ENCODE measurements at regions not wholly inside any gene's neighbourhood (a gene's known extent, or its start where the extent isn't known, plus 50 kb on each side); places are given as distances from the start of the nearest gene placed in this dataset.

- TF ChIP-seq ZBTB11 (CRISPR knock-in tag; IDR thresholded peaks at IDR 0.05) (no peak), MXI1 (IDR thresholded peaks at IDR 0.05; ENCODE audit: low read depth, low read length) (no peak), RELA (IDR thresholded peaks at IDR 0.05; ENCODE audit: borderline replicate concordance, partially characterized antibody) (no peak), CREM (IDR thresholded peaks at IDR 0.05; ENCODE audit: low read depth) (no peak)
Observed at GRCh38 chr2:81238462-81238861, 933.9 kb upstream of the LRRTM1 start (continued).

- Histone ChIP-seq H3K27me3 (replicated peaks in 1 of 2; ENCODE audit: control insufficient read depth in 2 of 2, insufficient read depth in 2 of 2, low read length in 1 of 2) (no peaks in the 10 kb centered on the region), H3K79me2 (ENCODE audit: control insufficient read depth, insufficient read depth, low read length) (no peaks in the 10 kb centered on the region), H3K36me3 (ENCODE audit: control insufficient read depth in 2 of 2, insufficient read depth in 2 of 2, low read length in 1 of 2) (no peaks in the 10 kb centered on the region), H2AFZ (ENCODE audit: control insufficient read depth, low read depth, low read length) (no peak overlapping the region), H3K9me3 (replicated peaks; ENCODE audit: control insufficient read depth, insufficient read depth, low read length) (no peaks in the 10 kb centered on the region), H3K27ac (ENCODE audit: control insufficient read depth, insufficient read depth) (no peak overlapping the region), H4K20me1 (ENCODE audit: control insufficient read depth, insufficient read depth) (no peaks in the 10 kb centered on the region), H3K4me1 (ENCODE audit: control insufficient read depth, insufficient read depth, low read length) (no peaks in the 10 kb centered on the region), H3K9ac (ENCODE audit: control insufficient read depth, insufficient read depth, low read length) (no peak overlapping the region), H3K4me3 (no peak overlapping the region), H3K4me2 (ENCODE audit: control insufficient read depth, insufficient read depth) (no peak overlapping the region)
- WGBS (ENCODE audit: insufficient coverage, insufficient replicate concordance, low lambda C conversion rate, missing lambda C conversion rate) = 0% methylated on average over 1 of the region's 1 CpG
- ChIA-PET SMC1A (ENCODE audit: uncharacterized antibody, unreplicated experiment) (no interaction called here), POLR2A (interaction anchor here (0.6 kb wide), 1 partner anchor 1484 kb away, joined by 4 read pairs; no protein-coding TSS in a partner anchor), RAD21 (ENCODE audit: unreplicated experiment) (no interaction called here), CTCF (interaction anchor here (0.8 kb wide), 1 partner anchor 8 kb away, joined by 3 read pairs; no protein-coding TSS in a partner anchor)
- ATAC-seq (no peak; the same call in 2 of the 3 replicates), DNase-seq (ENCODE audit: low read depth, low spot score) (no peak), FAIRE-seq (no peak)
- in situ Hi-C loops (cut with MboI) (no loop called here), intact Hi-C loops (cut with micrococcal nuclease; ENCODE audit: unreplicated experiment) (no loop called here)
- BruUV-seq (replicated peaks) = no TSS peak
- TF ChIP-seq RELA (IDR thresholded peaks at IDR 0.05; ENCODE audit: borderline replicate concordance, partially characterized antibody) = no peak
- no peak for TF ChIP-seq TCF12 (IDR thresholded peaks at IDR 0.05; ENCODE audit: low read depth, low read length)
- no peak for TF ChIP-seq MAX (IDR thresholded peaks at IDR 0.05; ENCODE audit: low read depth, low read length)
- TF ChIP-seq POLR2AphosphoS2 (IDR thresholded peaks at IDR 0.05; ENCODE audit: low read depth, low read length) = no peak
- TF ChIP-seq ATF7 (IDR thresholded peaks at IDR 0.05; ENCODE audit: low read depth) = no peak
- TF ChIP-seq JUNB (IDR thresholded peaks at IDR 0.05) = no peak
- no peak for TF ChIP-seq IRF4 (IDR thresholded peaks at IDR 0.05; ENCODE audit: low read depth, low read length)
- no peak for TF ChIP-seq SIN3A (IDR thresholded peaks at IDR 0.05; ENCODE audit: low read depth, low read length)
- TF ChIP-seq E2F8 (IDR thresholded peaks at IDR 0.05; ENCODE audit: low read depth, partially characterized antibody) = no peak
- TF ChIP-seq NFYB (IDR thresholded peaks at IDR 0.05; ENCODE audit: insufficient read depth, low read depth, low read length) = no peak
- TF ChIP-seq SMAD1 (IDR thresholded peaks at IDR 0.05; ENCODE audit: low read depth, partially characterized antibody) = no peak
- TF ChIP-seq ATF3 (IDR thresholded peaks at IDR 0.05; ENCODE audit: borderline replicate concordance, extremely low read depth, low read depth, low read length) = no peak
Observed at GRCh38 chr2:81235601-81236000, 931.0 kb upstream of the LRRTM1 start.
